Neural cell (in vitro differentiated cells): ENCODE measurements at regions not wholly inside any gene's neighbourhood (a gene's known extent, or its start where the extent isn't known, plus 50 kb on each side); places are given as distances from the start of the nearest gene placed in this dataset.

ENCODE experiments used
- CTCF ChIP-seq: fragments of 450-650 bp; IDR thresholded peaks from 2 replicates; pipeline ENCODE4 v1.5.1; 2014; ENCODE audit warnings: antibody characterized with exemption, mild to moderate bottlenecking, moderate library complexity; ENCODE audit not compliant: poor library complexity, severe bottlenecking
- EP300 ChIP-seq: fragments of 450-650 bp; conservative IDR thresholded peaks from 2 replicates; pipeline ENCODE4 v1.6.1; 2014; ENCODE audit warnings: antibody characterized with exemption, mild to moderate bottlenecking, moderate library complexity; ENCODE audit not compliant: poor library complexity, severe bottlenecking
- EZH2 ChIP-seq: fragments of 200-600, 300-800 bp; shearing (Covaris generic), sonication (generic); IDR thresholded peaks from 2 replicates; pipeline ENCODE4 v1.6.1; 2014; ENCODE audit warnings: antibody characterized with exemption, low read length, borderline replicate concordance, mild to moderate bottlenecking; ENCODE audit not compliant: insufficient read depth, poor library complexity, severe bottlenecking
- MXI1 ChIP-seq: fragments of 450-650 bp; conservative IDR thresholded peaks from 2 replicates; pipeline ENCODE4 v1.6.1; 2014; ENCODE audit warnings: antibody characterized with exemption, mild to moderate bottlenecking; ENCODE audit not compliant: poor library complexity, severe bottlenecking
- POLR2AphosphoS5 ChIP-seq: IDR thresholded peaks from 2 replicates; pipeline ENCODE4 v1.6.1; 2012
- RAD21 ChIP-seq: fragments of 450-650 bp; conservative IDR thresholded peaks from 2 replicates; pipeline ENCODE4 v1.6.1; 2014; ENCODE audit warnings: antibody characterized with exemption, mild to moderate bottlenecking, moderate library complexity
- SMC3 ChIP-seq: fragments of 450-650 bp; conservative IDR thresholded peaks from 2 replicates; pipeline ENCODE4 v1.6.1; 2014; ENCODE audit warnings: antibody characterized with exemption, mild to moderate bottlenecking, moderate library complexity; ENCODE audit not compliant: poor library complexity
- TAF1 ChIP-seq: IDR thresholded peaks from 2 replicates; pipeline ENCODE4 v1.6.1; 2012; ENCODE audit warnings: low read depth

GRCh38 chrX:41031256-41031967 is 53.8 kb upstream of the USP9X start:
- TF ChIP-seq POLR2AphosphoS5 (no peak), TAF1 (no peak), CTCF (no peak), EZH2 (no peak), MXI1 (no peak), RAD21 (no peak), SMC3 (no peak), EP300 (no peak)
